ENCODE measurements at regions not wholly inside any gene's neighbourhood (a gene's known extent, or its start where the extent isn't known, plus 50 kb on each side); places are given as distances from the start of the nearest gene placed in this dataset.

DNA sequence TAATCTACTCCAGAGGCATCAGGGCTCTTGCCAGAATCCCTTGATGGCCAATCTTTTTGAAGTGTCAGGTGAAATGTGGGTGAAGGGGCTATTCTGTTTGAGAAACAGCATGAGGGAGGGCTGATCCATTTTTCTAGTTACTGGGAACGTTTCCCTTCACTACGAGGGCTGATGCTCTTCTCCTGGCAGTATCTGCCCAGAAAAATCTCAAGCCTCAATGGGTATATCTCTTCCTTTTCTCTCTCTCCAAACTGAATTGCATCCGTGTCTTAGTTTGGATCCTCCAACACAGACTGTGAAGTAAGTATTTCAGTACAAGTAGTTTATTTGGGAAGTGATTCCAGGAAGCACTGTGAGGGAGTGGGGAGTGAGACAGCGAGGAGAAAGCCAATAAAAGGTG lies 113.0 kb upstream of the NAV2 start:
- Histone ChIP-seq H3K4me3 (ENCODE audit: control extremely low read depth in 1 of 5, extremely low read depth in 1 of 5, insufficient read depth in 1 of 5, low read depth in 2 of 5, low read length in 4 of 5) (no peak overlapping the region), H3K9me3 (ENCODE audit: control extremely low read depth in 1 of 3, control insufficient read depth in 2 of 3, insufficient read depth in 1 of 3, low read length in 2 of 3) (no peaks in the 10 kb centered on the region), H3K4me1 (ENCODE audit: control insufficient read depth in 2 of 2, insufficient read depth in 2 of 2, low read length in 2 of 2) (no peaks in the 10 kb centered on the region), H3K27me3 (replicated peaks in 1 of 4; ENCODE audit: control extremely low read depth in 1 of 4, control insufficient read depth in 3 of 4, insufficient read depth in 4 of 4, low read length in 3 of 4) (peaks cover 0 to 3% (median under 1%) of the 10 kb centered on the region in 4 experiments), H4K20me1 (ENCODE audit: control insufficient read depth, insufficient read depth, low read length, poor library complexity, severe bottlenecking) (no peaks in the 10 kb centered on the region), H3K9ac (ENCODE audit: low read length) (no peak overlapping the region), H3K79me2 (ENCODE audit: control insufficient read depth, insufficient read depth, low read length) (no peaks in the 10 kb centered on the region), H3K27ac (ENCODE audit: low read length in 2 of 2) (no peak overlapping the region), H3K4me2 (replicated peaks; ENCODE audit: low read depth, low read length, poor library complexity, severe bottlenecking) (no peak overlapping the region), H2AFZ (ENCODE audit: insufficient read depth, low read depth, low read length, poor library complexity, severe bottlenecking) (no peak overlapping the region), H3K36me3 (replicated peaks in 1 of 2; ENCODE audit: control extremely low read depth in 1 of 2, control insufficient read depth in 1 of 2, extremely low read depth in 1 of 2, insufficient read depth in 2 of 2, low read length in 1 of 2) (no peaks in the 10 kb centered on the region)
- Mint-ChIP-seq H3K9me3 (ENCODE audit: insufficient read depth) (peaks cover 4% of the 10 kb centered on the region), H3K4me1 (no peaks in the 10 kb centered on the region), H3K4me3 (no peak overlapping the region), H3K27me3 (peaks cover 29% of the 10 kb centered on the region), H3K27ac (no peak overlapping the region)
- intact Hi-C loops (cut with micrococcal nuclease): no loop called here
- ChIA-PET POLR2A (no interaction called here), CTCF (no interaction called here)
- DNase-seq (no peak), ATAC-seq (ENCODE audit: low read depth) (no peak)
- WGBS (ENCODE audit: insufficient coverage): 83% methylated on average over 3 of the region's 4 CpGs
- TF ChIP-seq, protein P1, sequence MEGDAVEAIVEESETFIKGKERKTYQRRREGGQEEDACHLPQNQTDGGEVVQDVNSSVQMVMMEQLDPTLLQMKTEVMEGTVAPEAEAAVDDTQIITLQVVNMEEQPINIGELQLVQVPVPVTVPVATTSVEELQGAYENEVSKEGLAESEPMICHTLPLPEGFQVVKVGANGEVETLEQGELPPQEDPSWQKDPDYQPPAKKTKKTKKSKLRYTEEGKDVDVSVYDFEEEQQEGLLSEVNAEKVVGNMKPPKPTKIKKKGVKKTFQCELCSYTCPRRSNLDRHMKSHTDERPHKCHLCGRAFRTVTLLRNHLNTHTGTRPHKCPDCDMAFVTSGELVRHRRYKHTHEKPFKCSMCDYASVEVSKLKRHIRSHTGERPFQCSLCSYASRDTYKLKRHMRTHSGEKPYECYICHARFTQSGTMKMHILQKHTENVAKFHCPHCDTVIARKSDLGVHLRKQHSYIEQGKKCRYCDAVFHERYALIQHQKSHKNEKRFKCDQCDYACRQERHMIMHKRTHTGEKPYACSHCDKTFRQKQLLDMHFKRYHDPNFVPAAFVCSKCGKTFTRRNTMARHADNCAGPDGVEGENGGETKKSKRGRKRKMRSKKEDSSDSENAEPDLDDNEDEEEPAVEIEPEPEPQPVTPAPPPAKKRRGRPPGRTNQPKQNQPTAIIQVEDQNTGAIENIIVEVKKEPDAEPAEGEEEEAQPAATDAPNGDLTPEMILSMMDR (IDR thresholded peaks at IDR 0.05): no peak
- TF ChIP-seq EZH2 (IDR thresholded peaks at IDR 0.05; ENCODE audit: borderline replicate concordance, insufficient read depth, low read depth, low read length, poor library complexity, severe bottlenecking): no peak

DNA sequence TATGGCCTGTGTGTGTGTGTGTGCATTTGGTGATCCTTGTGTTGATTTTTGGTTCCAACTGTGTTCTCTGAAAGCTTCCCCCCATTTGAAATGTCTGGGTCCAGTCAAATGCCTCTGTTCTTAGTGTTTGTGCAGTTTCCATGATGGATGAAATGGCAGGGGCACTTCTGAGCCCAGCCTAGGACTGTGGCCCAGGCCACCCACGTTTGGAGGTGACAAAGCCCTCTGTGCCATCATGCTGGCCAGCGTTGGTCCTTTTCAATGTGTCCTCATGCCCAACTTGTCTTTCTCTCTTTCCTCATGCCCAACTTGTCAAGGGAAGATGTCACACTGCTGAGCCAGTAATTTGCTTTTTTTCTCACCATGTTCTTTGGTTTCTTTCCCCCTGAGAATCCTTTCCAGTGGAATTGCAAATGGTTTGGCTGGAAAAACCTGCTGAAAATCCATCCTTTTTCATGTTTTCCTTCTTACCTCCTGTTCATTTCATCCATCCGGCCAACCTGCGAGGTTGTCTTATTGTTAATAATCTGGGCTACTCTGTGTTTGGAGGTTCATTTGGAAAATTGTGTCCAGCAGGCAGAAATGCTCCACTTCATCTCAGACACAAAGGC lies 113.7 kb upstream of the NAV2 start:
- Histone ChIP-seq H3K4me2 (replicated peaks; ENCODE audit: low read depth, low read length, poor library complexity, severe bottlenecking) (no peak overlapping the region), H2AFZ (ENCODE audit: insufficient read depth, low read depth, low read length, poor library complexity, severe bottlenecking) (no peak overlapping the region), H3K27me3 (replicated peaks in 1 of 4; ENCODE audit: control extremely low read depth in 1 of 4, control insufficient read depth in 3 of 4, insufficient read depth in 4 of 4, low read length in 3 of 4) (peaks cover 0 to 4% (median 2%) of the 10 kb centered on the region in 4 experiments), H3K9me3 (ENCODE audit: control extremely low read depth in 1 of 3, control insufficient read depth in 2 of 3, insufficient read depth in 1 of 3, low read length in 2 of 3) (no peaks in the 10 kb centered on the region), H3K9ac (ENCODE audit: low read length) (no peak overlapping the region), H3K36me3 (replicated peaks in 1 of 2; ENCODE audit: control extremely low read depth in 1 of 2, control insufficient read depth in 1 of 2, extremely low read depth in 1 of 2, insufficient read depth in 2 of 2, low read length in 1 of 2) (no peaks in the 10 kb centered on the region), H3K4me1 (ENCODE audit: control insufficient read depth in 2 of 2, insufficient read depth in 2 of 2, low read length in 2 of 2) (no peaks in the 10 kb centered on the region), H3K27ac (ENCODE audit: low read length in 2 of 2) (no peak overlapping the region), H3K4me3 (ENCODE audit: control extremely low read depth in 1 of 5, extremely low read depth in 1 of 5, insufficient read depth in 1 of 5, low read depth in 2 of 5, low read length in 4 of 5) (no peak overlapping the region), H3K79me2 (ENCODE audit: control insufficient read depth, insufficient read depth, low read length) (no peaks in the 10 kb centered on the region), H4K20me1 (ENCODE audit: control insufficient read depth, insufficient read depth, low read length, poor library complexity, severe bottlenecking) (no peaks in the 10 kb centered on the region)
- DNase-seq: no peak
- Mint-ChIP-seq H3K9me3 (ENCODE audit: insufficient read depth) (peaks cover 4% of the 10 kb centered on the region), H3K27ac (no peak overlapping the region), H3K27me3 (peaks cover 29% of the 10 kb centered on the region), H3K4me3 (no peak overlapping the region), H3K4me1 (no peaks in the 10 kb centered on the region)
- intact Hi-C loops (cut with micrococcal nuclease): no loop called here
- WGBS (ENCODE audit: insufficient coverage): 77% methylated on average over 2 of the region's 4 CpGs
- TF ChIP-seq, protein P1 (IDR thresholded peaks at IDR 0.05): no peak
- no peak for TF ChIP-seq EZH2 (IDR thresholded peaks at IDR 0.05; ENCODE audit: borderline replicate concordance, insufficient read depth, low read depth, low read length, poor library complexity, severe bottlenecking)
- no peak for ATAC-seq (ENCODE audit: low read depth)
- ChIA-PET CTCF (no interaction called here), POLR2A (no interaction called here)

Measured in B cell (primary cell).